AG10803 (cell line): ENCODE measurements at regions not wholly inside any gene's neighbourhood (a gene's known extent, or its start where the extent isn't known, plus 50 kb on each side); places are given as distances from the start of the nearest gene placed in this dataset.

Experiments used
- DNase-seq: peaks from one replicate; pipeline ENCODE4 v3.0.0; 2010; ENCODE audit warnings: low read depth
- H3K4me3 ChIP-seq: 2 replicates; pipeline ENCODE4 v1.5.1; 2011; ENCODE audit warnings: mild to moderate bottlenecking, low read length, control low read depth
- CTCF ChIP-seq: conservative IDR thresholded peaks from 2 replicates; pipeline ENCODE4 v1.5.1; 2011; ENCODE audit warnings: mild to moderate bottlenecking, low read length, control low read depth, inconsistent platforms

- H3K4me3 ChIP-seq, result no peak overlapping the region
- no peak for DNase-seq
- TF ChIP-seq CTCF, result no peak
Observed at GRCh38 chr21:32130031-32130891, 148.6 kb downstream of the MIS18A start.

GRCh38 chr21:32127081-32127480 lies 151.8 kb downstream of the MIS18A start:
- no peak for TF ChIP-seq CTCF
- no peak overlapping the region for H3K4me3 ChIP-seq
- DNase-seq, result no peak

DNA sequence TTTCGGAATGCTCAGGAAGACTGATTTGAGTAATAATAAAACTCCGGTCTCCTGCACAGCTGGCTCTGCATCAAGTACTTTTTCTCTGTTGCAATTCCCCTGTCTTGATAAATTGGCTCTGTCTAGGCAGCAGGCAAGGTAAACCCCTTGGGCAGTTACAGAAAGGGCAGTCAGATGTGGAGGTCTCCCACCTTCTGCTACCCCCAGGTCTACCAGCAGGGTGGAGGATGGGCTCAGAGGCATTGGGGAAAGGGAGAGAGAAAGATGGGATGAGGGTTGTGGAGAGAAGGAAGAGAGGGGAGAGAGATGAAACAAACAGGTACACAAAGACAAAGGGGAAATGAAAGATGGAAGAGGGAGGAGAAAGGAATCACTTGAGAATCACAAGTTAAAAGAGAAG lies 156.8 kb downstream of the MIS18A start:
- H3K4me3 ChIP-seq, result no peak overlapping the region
- no peak for DNase-seq
- TF ChIP-seq CTCF, result no peak

DNA sequence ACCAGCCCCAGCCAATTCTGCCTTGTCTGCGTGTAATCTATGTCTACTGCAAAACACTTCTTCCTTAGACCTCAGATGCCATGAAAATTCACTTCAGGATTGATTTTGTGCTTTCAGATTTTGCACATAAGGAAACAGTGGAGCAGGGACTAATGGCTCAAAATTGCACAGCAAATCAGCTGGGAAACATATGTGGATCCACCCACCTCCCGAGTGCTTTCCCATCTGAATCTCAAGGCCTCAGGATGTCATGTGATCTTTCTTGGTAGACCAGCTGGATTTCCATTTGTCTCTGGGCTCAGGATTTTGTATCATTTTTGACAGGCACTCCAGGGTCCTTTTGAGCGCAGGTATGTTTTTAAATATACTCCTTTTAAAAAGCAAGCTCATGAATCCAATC lies 158.6 kb downstream of the MIS18A start:
- DNase-seq, result peak; percentile 25
- H3K4me3 ChIP-seq, result no peak overlapping the region
- TF ChIP-seq CTCF, result no peak

DNA sequence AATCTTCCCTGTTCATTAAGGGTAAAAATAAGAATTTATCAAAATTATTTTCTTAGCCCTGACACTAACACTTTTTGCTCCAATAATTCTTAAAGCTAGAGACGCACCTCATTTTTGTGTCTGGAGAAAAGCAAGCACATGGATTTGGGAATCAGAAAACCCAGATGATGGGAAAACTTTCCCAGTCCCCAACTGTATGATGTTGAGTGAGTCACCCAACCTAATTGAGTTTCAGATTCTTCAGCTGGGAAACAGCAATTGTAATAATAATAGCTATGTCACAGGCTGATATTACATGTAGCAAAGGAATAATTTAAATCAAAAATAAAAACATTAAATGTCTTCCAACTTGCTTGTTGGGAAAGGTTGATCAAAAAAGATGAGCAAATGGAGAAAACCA lies 159.0 kb downstream of the MIS18A start:
- DNase-seq, result no peak
- TF ChIP-seq CTCF, result no peak
- no peak overlapping the region for H3K4me3 ChIP-seq

DNA sequence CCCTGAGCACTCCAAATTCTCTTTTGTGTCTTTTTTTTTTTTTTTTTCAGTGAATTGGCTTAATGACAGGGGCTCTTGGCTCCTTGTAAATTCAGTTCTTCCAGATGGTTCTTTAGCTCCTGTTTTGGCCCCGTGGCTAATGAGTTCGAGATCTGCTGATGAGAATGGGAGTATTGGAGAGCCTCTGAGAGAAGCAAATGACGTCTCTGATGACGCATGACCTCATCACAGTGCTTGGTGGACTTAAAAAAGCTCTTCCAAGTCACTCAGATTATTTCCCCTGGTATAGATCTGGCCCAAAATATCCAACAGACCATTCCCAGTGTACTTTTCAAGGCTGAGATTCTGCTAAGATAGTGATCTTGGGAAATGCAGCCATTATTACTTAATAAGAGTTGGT lies 159.5 kb downstream of the MIS18A start:
- no peak for DNase-seq
- TF ChIP-seq CTCF, result no peak

GRCh38 chr21:32114419-32115035 lies 164.3 kb downstream of the MIS18A start:
- no peak for TF ChIP-seq CTCF
- peak; percentile 84 for DNase-seq
- H3K4me3 ChIP-seq, result no peak overlapping the region

More for the DNA sequence above, 159.5 kb downstream of the MIS18A start:
- no peak overlapping the region for H3K4me3 ChIP-seq
